Tibial artery (tissue), 4 donors: ENCODE measurements at regions not wholly inside any gene's neighbourhood (a gene's known extent, or its start where the extent isn't known, plus 50 kb on each side); places are given as distances from the start of the nearest gene placed in this dataset.

Source experiments
- DNase-seq, 2 donors: peaks; one replicate each; pipeline ENCODE4 v3.0.0-alpha.2; 2019
- H3K27ac ChIP-seq, 2 donors: fragments of 200-600 bp; sonication (generic) in 1 of 2; 1 replicate in 1 of 2; 2 replicates in 1 of 2; pipeline ENCODE4 v1.5.1; 2018 to 2019; ENCODE audit warnings: mild to moderate bottlenecking in 1 of 2
- H3K27me3 ChIP-seq, 2 donors: fragments of 200-600 bp; sonication (generic) in 1 of 2; one replicate each; pipeline versions ENCODE4 v1.5.1 to v1.6.0; 2016 to 2019
- H3K36me3 ChIP-seq, 3 donors: fragments of 200-600 bp; sonication (generic) in 2 of 3; one replicate each; pipeline ENCODE4 v1.5.1; 2016 to 2019; ENCODE audit warnings: mild to moderate bottlenecking in 2 of 3
- H3K4me1 ChIP-seq, 4 donors: fragments of 200-600 bp; sonication (generic) in 2 of 4; 1 replicate in 3 of 4; 2 replicates in 1 of 4; pipeline ENCODE4 v1.5.1; 2016 to 2019
- H3K4me3 ChIP-seq, 2 donors: fragments of 200-600 bp; sonication (generic) in 1 of 2; 1 replicate in 1 of 2; 2 replicates in 1 of 2; pipeline ENCODE4 v1.5.1; 2018 to 2019; ENCODE audit warnings: mild to moderate bottlenecking in 2 of 2
- H3K9me3 ChIP-seq, 3 donors: fragments of 200-600 bp; sonication (generic) in 1 of 3; one replicate each; pipeline ENCODE4 v1.5.1; 2016 to 2019
- CTCF ChIP-seq, 2 experiments: fragments of 200-600 bp in 1 of 2; fragments of 450-650 bp in 1 of 2; IDR thresholded peaks; one replicate each; pipeline ENCODE4 v1.5.1; 2017 to 2019; ENCODE audit warnings: antibody characterized with exemption in 2 of 2, mild to moderate bottlenecking in 1 of 2, moderate library complexity in 1 of 2
- intact Hi-C: fragments of 100-400 bp; cut with DNase I; formaldehyde crosslinking; loops from one replicate; pipeline ENCODE4 v1.15.0; 2023; ENCODE audit warnings: low total_unique reads

GRCh38 chr1:213605732-213606131 is 382.0 kb upstream of the PROX1 start:
- no peak overlapping the region for H3K4me3 ChIP-seq
- no peaks in the 10 kb centered on the region for H3K9me3 ChIP-seq
- intact Hi-C loops = no loop called here
- H3K36me3 ChIP-seq = no peaks in the 10 kb centered on the region
- TF ChIP-seq CTCF (IDR thresholded peaks at IDR 0.05) = no peak
- no peak overlapping the region for H3K27ac ChIP-seq
- no peak for DNase-seq
- peaks cover 0 to 9% of the 10 kb centered on the region in 2 donors for H3K27me3 ChIP-seq
- H3K4me1 ChIP-seq = no peaks in the 10 kb centered on the region

DNA sequence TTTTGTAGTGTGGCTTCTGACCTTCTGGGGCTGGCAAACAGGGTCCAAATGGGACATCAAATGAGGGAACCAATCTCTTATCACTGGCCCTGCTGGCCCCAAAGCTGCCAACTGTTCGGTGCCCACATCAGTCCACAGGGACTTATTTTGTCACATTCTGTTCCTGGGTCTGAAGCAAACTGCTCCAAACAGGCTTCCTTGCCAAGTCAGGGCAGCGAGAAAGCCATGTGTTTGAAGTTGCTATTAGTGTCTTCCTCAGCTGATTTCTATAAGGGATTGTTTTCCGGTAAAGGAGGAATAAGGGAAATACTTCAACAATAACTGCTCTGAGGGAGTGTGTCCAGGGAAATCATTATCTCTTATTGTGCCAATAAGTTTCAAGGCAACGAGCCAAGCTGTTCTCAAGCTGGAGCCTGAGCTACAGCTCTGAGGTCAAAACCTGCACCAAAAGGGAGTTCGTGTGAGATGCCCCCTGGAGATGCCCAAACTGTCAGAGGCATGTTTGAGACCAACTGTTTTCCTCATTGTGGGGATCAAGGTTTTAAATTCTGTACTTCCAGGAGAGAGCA is 381.4 kb upstream of the PROX1 start:
- intact Hi-C loops = no loop called here
- no peaks in the 10 kb centered on the region for H3K4me1 ChIP-seq
- peaks cover 0 to 9% of the 10 kb centered on the region in 2 donors for H3K27me3 ChIP-seq
- no peak for DNase-seq
- no peaks in the 10 kb centered on the region for H3K9me3 ChIP-seq
- no peak overlapping the region for H3K27ac ChIP-seq
- no peaks in the 10 kb centered on the region for H3K36me3 ChIP-seq
- no peak for TF ChIP-seq CTCF (IDR thresholded peaks at IDR 0.05)
- H3K4me3 ChIP-seq = no peak overlapping the region

GRCh38 chr1:213613549-213613948 is 374.2 kb upstream of the PROX1 start:
- intact Hi-C loops = no loop called here
- Histone ChIP-seq H3K27me3 (peaks cover 0 to 11% of the 10 kb centered on the region in 2 donors), H3K36me3 (no peaks in the 10 kb centered on the region), H3K27ac (no peak overlapping the region), H3K4me1 (no peaks in the 10 kb centered on the region), H3K9me3 (no peaks in the 10 kb centered on the region), H3K4me3 (no peak overlapping the region)
- TF ChIP-seq CTCF (IDR thresholded peaks at IDR 0.05) = no peak
- DNase-seq = no peak

GRCh38 chr1:213615226-213615916 is 372.4 kb upstream of the PROX1 start:
- Histone ChIP-seq H3K4me3 (no peak overlapping the region), H3K9me3 (no peaks in the 10 kb centered on the region), H3K4me1 (no peaks in the 10 kb centered on the region), H3K27me3 (peaks cover 0 to 6% of the 10 kb centered on the region in 2 donors), H3K36me3 (no peaks in the 10 kb centered on the region), H3K27ac (no peak overlapping the region)
- TF ChIP-seq CTCF (IDR thresholded peaks at IDR 0.05) = no peak
- no peak for DNase-seq
- intact Hi-C loops = no loop called here

DNA sequence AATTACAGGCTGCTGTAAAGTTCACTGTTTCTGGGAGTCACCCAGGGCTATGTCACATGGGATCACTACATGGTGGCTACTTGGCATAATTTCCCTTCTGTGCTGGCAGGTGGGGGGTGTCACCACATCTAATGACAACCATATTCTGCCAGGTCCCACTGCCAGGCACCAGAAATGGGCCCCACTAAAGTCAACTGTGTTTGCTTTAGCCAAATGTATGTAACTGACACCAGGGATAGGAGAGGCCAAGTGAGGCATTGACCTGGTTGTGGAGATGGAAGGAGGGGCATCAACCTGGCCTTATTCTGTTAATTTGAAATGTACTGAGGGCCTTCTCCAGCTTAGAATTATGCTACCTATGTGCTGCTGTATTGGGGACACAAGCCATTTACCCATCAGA is 370.6 kb upstream of the PROX1 start:
- DNase-seq = no peak
- H3K9me3 ChIP-seq = no peaks in the 10 kb centered on the region
- peaks cover 0 to 2% of the 10 kb centered on the region in 2 donors for H3K27me3 ChIP-seq
- intact Hi-C loops = no loop called here
- no peaks in the 10 kb centered on the region for H3K4me1 ChIP-seq
- no peaks in the 10 kb centered on the region for H3K36me3 ChIP-seq
- no peak overlapping the region for H3K4me3 ChIP-seq
- TF ChIP-seq CTCF (IDR thresholded peaks at IDR 0.05) = no peak
- H3K27ac ChIP-seq = no peak overlapping the region
